ENCODE measurements at regions not wholly inside any gene's neighbourhood (a gene's known extent, or its start where the extent isn't known, plus 50 kb on each side); places are given as distances from the start of the nearest gene placed in this dataset.
"Not testable (repeated sequence)": the region's sequence is repeated elsewhere in the genome, so short reads cannot be mapped to it uniquely, and the experiment has no call there.

DNA sequence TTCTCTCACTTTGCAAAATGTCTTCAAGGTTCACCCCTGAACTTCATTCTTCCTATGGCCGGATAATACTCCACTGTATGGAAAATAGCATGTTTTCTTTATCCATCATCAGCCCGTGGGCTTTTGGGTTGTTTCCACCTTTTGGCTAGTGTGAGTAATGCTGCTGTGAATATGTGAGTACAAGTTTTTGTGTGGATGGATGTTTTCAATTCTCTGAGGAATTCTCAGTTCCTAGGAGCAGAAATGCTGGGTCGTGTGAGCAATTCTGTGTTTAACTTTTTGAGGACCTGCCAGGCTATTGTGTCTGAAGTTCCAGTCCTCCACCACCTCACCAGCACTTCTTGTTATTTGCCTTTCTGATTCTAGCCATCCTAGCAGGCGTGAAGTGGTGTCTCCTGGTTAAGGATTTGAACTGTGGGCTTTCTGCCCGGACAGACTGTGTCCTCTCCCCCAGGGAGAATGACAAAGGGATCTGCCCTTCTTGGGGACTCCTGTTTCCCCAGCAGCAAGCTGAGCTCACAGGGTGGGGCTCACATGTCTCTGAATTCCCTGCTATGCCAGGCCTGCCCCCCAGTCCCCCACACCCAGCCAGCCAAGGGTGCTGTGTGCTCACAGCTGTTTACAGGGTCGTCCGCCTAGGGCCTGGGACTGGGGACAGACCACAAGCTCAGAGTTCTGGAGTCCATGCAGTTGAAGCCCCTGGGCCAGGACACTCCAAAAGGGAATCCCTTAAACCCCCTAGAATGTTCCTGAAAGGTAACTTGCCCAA, 92.2 kb upstream of the CIBAR2 start:
- no peak overlapping the region for H3K4me3 ChIP-seq (ENCODE audit: low read length)
- TF ChIP-seq, protein P1, sequence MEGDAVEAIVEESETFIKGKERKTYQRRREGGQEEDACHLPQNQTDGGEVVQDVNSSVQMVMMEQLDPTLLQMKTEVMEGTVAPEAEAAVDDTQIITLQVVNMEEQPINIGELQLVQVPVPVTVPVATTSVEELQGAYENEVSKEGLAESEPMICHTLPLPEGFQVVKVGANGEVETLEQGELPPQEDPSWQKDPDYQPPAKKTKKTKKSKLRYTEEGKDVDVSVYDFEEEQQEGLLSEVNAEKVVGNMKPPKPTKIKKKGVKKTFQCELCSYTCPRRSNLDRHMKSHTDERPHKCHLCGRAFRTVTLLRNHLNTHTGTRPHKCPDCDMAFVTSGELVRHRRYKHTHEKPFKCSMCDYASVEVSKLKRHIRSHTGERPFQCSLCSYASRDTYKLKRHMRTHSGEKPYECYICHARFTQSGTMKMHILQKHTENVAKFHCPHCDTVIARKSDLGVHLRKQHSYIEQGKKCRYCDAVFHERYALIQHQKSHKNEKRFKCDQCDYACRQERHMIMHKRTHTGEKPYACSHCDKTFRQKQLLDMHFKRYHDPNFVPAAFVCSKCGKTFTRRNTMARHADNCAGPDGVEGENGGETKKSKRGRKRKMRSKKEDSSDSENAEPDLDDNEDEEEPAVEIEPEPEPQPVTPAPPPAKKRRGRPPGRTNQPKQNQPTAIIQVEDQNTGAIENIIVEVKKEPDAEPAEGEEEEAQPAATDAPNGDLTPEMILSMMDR (conservative IDR thresholded peaks at IDR 0.05; ENCODE audit: low read depth, low read length): no peak
- DNase-seq (ENCODE audit: low read depth): no peak

DNA sequence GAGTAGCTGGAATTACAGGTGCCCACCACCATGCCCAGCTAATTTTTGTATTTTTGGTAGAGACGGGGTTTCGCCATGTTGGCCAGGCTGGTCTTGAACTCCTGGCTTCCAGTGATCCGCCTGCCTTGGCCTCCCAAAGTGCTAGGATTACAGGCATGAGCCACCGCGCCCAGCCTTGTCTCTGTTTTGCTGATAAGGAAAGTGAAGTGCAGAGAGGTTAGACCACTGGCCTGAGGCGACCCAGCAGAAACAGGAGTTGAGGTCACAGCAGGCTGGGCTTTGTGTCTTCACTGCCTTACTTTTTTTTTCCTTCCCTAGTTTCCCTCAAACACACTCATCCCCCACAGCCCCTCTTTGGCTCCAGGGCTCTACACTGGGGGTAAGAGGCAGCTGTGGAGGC, 93.0 kb upstream of the CIBAR2 start:
- DNase-seq (ENCODE audit: low read depth); H3K4me3 ChIP-seq (ENCODE audit: low read length): not testable (repeated sequence)

DNA sequence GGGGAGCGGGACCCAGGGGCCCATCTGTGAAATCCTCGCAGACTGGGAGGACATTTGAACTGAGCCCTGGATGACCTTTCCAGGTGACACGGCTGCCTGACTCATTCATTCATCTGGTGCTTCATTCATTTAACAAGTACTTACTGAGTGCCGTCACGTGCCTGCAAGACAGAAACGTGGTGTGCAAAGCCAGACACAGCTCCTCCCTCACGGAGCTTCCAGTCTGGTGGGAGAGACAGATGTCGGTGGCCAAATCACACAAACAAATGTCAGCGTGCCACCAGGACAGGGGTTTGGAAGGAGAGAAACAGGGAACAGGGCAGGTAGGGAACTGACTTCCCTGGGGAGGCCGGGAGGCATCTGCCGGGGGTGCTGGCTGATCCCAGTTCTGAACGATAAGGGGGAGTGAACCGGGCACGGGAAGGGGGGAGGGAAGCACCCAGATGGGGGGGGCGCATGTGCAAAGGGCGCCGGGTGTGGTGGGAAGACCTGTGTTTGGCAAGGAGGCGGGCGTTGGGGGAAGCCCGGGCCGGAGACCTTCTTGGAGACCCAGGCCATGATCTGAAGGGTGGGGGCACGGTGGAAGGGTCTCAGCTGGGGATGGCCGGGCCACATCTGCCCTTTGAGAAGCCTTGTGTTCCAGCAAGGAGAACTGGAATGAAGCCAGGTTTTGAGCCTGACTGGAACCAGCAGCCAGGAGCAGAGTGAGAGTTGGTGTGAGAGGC, 93.6 kb upstream of the CIBAR2 start:
- TF ChIP-seq, protein P1 (conservative IDR thresholded peaks at IDR 0.05; ENCODE audit: low read depth, low read length): no peak
- no peak overlapping the region for H3K4me3 ChIP-seq (ENCODE audit: low read length)
- DNase-seq (ENCODE audit: low read depth): no peak

DNA sequence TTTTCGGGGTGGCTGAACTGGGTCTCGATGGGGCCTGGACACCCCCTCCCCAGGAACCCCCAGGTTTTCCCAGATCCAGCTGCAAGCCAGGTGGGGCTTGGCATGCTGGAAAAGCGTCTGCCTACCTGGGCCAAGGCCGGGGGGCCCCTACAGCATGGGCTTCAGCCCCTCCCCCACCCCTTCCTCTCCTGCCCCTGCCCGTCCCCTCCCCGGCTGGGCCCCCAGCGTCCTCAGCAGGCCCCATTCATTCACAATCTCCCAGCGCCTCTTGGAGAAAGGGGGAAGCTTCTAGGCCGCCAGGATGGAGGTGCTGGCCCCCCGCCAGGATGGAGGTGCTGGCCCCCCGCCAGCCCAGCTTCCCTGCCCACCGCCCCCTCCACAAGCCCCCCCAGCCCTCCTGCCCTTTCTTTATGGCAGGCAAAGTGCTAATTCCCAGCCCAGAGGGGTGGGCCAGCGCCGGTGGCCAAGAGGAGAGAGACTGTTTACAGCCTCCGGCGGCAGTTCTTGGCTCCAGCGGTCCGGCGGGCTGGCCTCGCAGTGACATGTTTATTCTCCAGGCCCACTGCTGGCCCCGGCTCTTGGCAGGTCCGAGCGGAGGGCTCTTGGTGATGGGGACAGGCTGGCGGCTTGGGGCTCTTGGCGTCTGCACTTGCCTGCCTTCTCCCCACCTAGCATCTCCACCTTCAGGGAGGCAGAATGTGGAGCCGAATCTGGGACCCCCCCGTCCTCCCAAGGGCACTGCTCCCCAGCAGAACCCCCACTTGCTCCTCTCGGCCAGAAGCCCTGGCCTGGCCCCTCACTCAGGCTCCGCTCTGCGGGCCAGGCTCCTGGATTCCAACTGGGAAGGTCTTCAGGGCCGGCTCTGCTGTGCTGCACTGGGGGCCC, 94.4 kb upstream of the CIBAR2 start:
- no peak overlapping the region for H3K4me3 ChIP-seq (ENCODE audit: low read length)
- TF ChIP-seq, protein P1 (conservative IDR thresholded peaks at IDR 0.05; ENCODE audit: low read depth, low read length): no peak
- DNase-seq (ENCODE audit: low read depth): no peak

DNA sequence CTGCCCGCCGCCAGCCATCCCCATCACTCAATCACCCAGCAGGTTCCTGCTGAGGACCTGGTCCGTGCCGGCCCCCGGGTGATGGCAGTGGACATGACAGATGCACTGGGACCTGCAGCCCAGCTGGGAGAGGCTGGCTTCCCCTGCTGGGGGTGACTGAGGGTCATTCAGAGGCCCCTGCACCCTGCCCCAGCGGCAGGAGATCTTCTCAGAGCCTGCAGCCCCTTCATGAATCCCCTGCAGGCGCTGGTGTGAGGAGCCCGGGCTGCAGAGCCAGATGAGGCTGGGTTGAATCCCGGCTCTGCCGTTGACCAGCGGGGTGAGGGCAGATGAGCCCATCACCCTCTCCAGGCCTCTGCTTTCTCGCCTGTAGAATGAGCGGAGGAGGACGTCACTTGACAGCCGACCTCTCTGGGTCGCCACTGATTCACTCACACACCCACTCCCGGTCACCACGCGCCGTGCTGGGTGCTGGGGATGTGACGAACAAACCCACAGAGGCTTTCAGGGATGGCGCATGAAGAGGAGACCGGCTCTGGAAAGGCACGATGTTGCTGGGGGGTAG, 95.2 kb upstream of the CIBAR2 start:
- TF ChIP-seq, protein P1 (conservative IDR thresholded peaks at IDR 0.05; ENCODE audit: low read depth, low read length): no peak
- DNase-seq (ENCODE audit: low read depth): no peak
- no peak overlapping the region for H3K4me3 ChIP-seq (ENCODE audit: low read length)

DNA sequence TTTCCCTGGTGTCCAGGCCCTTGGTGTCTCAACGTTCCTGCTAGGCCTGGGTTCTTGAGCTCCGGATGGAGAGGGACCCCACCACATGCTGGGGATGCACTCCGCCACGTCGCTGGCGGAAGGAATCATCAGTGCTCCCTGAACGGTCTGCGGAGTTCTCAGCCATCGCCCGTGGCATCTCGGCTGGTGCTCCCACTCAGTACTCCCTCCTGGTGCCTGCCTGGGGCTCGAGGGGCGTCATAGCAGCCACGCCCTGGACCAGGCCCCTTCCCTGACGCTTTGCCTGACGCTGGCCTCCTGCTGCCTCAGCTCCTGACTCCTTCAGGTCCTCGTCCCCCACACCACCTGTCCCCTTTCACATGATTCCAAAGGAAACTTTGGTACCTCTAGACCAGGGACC, 95.9 kb upstream of the CIBAR2 start:
- H3K4me3 ChIP-seq (ENCODE audit: low read length): no peak overlapping the region
- DNase-seq (ENCODE audit: low read depth): no peak
- TF ChIP-seq, protein P1 (conservative IDR thresholded peaks at IDR 0.05; ENCODE audit: low read depth, low read length): no peak
